ENCODE measurements at regions not wholly inside any gene's neighbourhood (a gene's known extent, or its start where the extent isn't known, plus 50 kb on each side); places are given as distances from the start of the nearest gene placed in this dataset.
A peak's percentile ranks its signal among the peaks of the same experiment; 100 is the strongest.

DNA sequence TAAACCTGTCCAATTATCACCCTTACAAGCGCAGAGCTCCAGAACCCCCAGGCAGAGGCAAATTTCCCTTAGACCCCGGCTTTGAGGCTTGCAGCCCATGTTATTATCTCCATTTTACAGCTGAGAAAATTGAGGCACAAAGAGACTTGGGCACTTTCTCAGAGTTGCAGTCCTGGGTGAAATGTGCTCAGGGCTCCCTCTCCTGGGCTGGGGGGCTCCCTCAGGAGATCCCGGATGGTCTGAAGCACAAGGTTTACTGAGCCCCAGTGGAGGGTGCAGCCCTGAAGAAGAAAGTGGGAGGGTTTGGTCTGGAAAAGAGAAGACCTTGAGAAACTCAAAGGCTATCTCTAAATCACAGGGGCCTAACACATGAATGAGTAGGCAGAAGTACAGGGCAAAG, 156.6 kb downstream of the CYRIA start:
- Histone ChIP-seq H3K27ac (no peak overlapping the region), H3K36me3 (replicated peaks) (no peaks in the 10 kb centered on the region), H3K4me3 (ENCODE audit: low read depth, low read length) (no peak overlapping the region), H3K27me3 (replicated peaks) (peaks cover 28% of the 10 kb centered on the region)
- in situ Hi-C loops (cut with HindIII; ENCODE audit: low pct_ligation_motif_present, low sequenced_read_pairs), result no loop called here
- DNase-seq, result no peak
- TF ChIP-seq, protein P1, sequence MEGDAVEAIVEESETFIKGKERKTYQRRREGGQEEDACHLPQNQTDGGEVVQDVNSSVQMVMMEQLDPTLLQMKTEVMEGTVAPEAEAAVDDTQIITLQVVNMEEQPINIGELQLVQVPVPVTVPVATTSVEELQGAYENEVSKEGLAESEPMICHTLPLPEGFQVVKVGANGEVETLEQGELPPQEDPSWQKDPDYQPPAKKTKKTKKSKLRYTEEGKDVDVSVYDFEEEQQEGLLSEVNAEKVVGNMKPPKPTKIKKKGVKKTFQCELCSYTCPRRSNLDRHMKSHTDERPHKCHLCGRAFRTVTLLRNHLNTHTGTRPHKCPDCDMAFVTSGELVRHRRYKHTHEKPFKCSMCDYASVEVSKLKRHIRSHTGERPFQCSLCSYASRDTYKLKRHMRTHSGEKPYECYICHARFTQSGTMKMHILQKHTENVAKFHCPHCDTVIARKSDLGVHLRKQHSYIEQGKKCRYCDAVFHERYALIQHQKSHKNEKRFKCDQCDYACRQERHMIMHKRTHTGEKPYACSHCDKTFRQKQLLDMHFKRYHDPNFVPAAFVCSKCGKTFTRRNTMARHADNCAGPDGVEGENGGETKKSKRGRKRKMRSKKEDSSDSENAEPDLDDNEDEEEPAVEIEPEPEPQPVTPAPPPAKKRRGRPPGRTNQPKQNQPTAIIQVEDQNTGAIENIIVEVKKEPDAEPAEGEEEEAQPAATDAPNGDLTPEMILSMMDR (IDR thresholded peaks at IDR 0.05; ENCODE audit: low read depth, low read length, missing control alignments), result no peak

DNA sequence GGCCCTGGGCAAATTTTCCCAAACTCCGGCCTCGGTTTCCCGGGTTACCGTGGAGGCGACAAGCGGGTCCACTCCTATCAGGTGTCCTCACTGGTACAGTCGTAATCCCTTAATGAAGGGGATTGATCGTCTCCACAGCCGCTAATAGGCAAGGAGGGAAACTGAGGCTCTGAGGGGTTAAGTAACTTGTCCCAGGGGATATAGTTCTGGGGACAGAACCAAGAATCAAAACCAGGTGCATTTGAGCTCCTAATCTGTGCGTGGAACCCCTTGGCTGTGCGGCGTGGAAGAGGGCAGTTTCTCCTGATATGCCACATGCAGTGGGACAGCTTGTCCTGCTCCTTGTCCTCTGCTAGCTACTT, 157.2 kb downstream of the CYRIA start:
- TF ChIP-seq, protein P1 (IDR thresholded peaks at IDR 0.05; ENCODE audit: low read depth, low read length, missing control alignments), result no peak
- H3K27ac ChIP-seq, result no peak overlapping the region
- no peaks in the 10 kb centered on the region for H3K36me3 ChIP-seq (replicated peaks)
- peaks cover 28% of the 10 kb centered on the region for H3K27me3 ChIP-seq (replicated peaks)
- in situ Hi-C loops (cut with HindIII; ENCODE audit: low pct_ligation_motif_present, low sequenced_read_pairs), result no loop called here
- no peak overlapping the region for H3K4me3 ChIP-seq (ENCODE audit: low read depth, low read length)
- no peak for DNase-seq

DNA sequence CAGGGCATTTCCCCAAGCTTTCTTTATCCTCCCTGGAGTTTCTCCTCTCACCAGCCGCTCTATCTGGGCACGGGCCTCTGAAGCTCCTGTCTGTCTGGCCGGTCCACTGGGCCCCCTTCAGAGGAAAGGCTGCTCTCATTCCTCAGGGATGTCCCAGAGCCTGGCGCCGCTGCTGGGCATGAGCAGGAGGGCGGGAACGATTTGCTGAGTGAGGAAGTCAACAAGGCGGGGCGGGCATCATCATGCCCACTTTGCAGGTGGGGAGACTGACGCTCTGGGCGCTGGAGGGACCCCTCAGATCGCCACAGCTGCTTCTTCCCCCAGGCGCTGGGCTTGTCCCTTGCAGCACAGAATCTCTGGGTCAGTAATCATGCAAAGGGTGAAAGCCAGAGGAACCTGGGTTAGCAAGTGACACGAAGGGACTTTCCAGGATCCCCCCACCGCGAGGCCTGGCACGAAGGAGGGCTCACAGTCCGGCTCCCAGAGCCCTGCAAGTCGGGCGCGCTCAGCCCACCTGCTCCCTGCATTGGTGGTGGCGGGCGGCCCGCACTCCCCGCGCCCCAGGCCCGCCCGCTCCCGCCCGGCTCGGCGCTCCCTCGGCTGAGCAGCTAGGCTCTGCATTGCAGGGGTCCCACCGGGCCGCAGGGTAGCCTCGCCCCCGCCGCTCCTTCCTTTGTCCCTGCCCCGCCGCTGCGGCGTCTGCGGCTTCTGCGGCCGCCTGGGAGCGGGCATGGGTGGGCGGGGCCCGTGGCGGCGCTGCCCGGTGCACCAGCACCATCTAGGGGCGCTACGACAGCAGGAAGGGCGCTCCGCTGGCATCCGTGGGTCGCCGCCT, 157.8 kb downstream of the CYRIA start:
- no peaks in the 10 kb centered on the region for H3K36me3 ChIP-seq (replicated peaks)
- in situ Hi-C loops (cut with HindIII; ENCODE audit: low pct_ligation_motif_present, low sequenced_read_pairs), result no loop called here
- H3K4me3 ChIP-seq (ENCODE audit: low read depth, low read length), result peak overlapping the region; percentile 12
- no peak for DNase-seq
- H3K27me3 ChIP-seq (replicated peaks), result peaks cover 28% of the 10 kb centered on the region
- no peak overlapping the region for H3K27ac ChIP-seq
- TF ChIP-seq, protein P1 (IDR thresholded peaks at IDR 0.05; ENCODE audit: low read depth, low read length, missing control alignments), result peak; percentile 62

DNA sequence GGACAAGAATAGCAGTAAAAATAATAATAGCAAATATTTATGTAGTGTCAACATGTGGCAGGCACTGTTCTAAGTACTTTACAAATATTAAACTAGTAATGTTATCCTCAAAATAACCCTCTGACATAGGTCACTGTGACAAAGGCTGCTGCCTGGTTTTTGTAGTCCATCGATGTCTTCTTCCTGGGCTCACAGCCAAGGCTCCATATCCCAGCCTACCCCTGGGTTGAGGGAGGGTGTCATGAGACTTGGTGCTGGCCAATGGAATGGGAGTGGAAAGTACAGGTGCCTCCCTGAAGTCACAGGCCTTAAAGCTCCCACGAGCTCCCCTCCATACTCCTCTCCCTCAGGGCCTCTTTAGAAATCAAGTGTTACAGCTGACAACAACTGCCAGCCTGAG, 159.3 kb downstream of the CYRIA start:
- no peaks in the 10 kb centered on the region for H3K36me3 ChIP-seq (replicated peaks)
- TF ChIP-seq, protein P1 (IDR thresholded peaks at IDR 0.05; ENCODE audit: low read depth, low read length, missing control alignments), result no peak
- no peak overlapping the region for H3K4me3 ChIP-seq (ENCODE audit: low read depth, low read length)
- no peak overlapping the region for H3K27ac ChIP-seq
- in situ Hi-C loops (cut with HindIII; ENCODE audit: low pct_ligation_motif_present, low sequenced_read_pairs), result no loop called here
- H3K27me3 ChIP-seq (replicated peaks), result peaks cover 28% of the 10 kb centered on the region
- no peak for DNase-seq

DNA sequence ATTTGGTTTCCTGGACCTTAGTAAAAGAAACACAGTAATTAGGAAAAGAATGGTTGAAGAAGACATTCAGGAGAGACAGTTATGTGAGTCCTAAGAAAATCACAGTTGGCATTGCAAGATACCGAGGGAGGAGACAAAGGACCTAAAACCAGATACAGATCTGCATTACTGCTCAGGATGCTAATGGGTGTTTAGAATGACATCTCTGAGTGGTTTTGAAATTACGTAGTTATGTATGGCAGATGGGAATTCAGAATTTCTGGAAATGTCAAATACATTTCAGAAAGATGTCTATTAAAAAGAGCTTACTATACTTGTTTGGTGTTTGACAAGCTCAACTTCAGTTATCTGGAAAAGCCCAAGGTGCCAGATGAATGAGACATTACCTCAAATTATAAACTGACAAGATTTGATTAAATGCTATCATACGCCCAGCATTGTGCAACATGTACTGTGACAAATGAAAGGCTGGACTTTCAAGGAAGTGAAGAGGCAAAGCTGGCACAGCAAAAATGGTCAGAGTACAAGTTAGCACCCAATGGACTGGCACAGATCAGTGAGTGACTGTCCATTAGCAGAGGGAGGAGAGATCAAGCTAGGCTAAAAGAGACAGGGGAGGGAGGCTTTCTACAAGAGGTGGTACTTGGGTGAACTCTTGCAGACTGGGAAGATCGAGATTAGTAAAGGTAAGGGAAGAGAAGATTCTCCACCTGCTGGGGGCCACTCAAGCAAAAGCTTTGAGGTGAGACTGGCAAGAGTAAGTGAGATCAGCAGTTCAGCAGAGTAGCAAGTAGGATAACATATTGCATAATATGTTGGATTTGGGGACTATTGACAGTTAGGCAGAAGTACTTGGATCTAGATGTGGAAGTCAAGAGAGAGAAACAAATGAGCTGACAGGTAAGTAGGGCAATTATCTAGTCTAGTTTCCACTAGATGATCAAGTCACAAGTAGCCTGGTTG, 168.9 kb downstream of the CYRIA start:
- no peaks in the 10 kb centered on the region for H3K27me3 ChIP-seq (replicated peaks)
- in situ Hi-C loops (cut with HindIII; ENCODE audit: low pct_ligation_motif_present, low sequenced_read_pairs), result no loop called here
- DNase-seq, result no peak
- H3K27ac ChIP-seq, result no peak overlapping the region
- H3K36me3 ChIP-seq (replicated peaks), result no peaks in the 10 kb centered on the region
- TF ChIP-seq, protein P1 (IDR thresholded peaks at IDR 0.05; ENCODE audit: low read depth, low read length, missing control alignments), result no peak
- H3K4me3 ChIP-seq (ENCODE audit: low read depth, low read length), result no peak overlapping the region

Measured in brain microvascular endothelial cell (primary cell).